ENCODE measurements at regions not wholly inside any gene's neighbourhood (a gene's known extent, or its start where the extent isn't known, plus 50 kb on each side); places are given as distances from the start of the nearest gene placed in this dataset.

- no peak for DNase-seq (ENCODE audit: low read depth in 2 of 2)
Observed at GRCh38 chr9:126556560-126557250, 57.0 kb upstream of the LMX1B start.

GRCh38 chr9:126558051-126558665 lies 55.6 kb upstream of the LMX1B start:
- peak; percentile 38 to 39 for DNase-seq (ENCODE audit: low read depth in 2 of 2)

DNA sequence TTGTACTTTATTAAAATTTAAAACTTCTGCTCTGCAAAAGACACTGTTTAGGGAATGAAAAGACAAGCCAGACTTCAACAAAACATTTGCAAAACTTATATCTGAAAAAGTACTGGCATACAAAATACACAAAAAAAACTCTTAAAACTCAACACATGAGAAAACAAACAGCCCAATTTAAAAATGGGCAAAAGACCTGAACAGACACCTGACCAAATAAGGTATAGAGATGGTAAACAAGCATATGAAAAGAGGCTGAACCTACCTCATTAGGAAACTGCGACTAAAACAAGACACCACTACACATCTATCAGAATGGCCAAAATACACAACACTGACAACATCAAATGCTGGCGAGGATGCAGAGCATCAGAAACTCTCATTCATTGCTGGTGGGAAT lies 54.4 kb upstream of the LMX1B start:
- no peak for DNase-seq (ENCODE audit: low read depth in 2 of 2)

GRCh38 chr9:126561582-126561981 lies 52.1 kb upstream of the LMX1B start:
- no peak for DNase-seq (ENCODE audit: low read depth in 2 of 2)

GRCh38 chr9:126563556-126563955 lies 50.2 kb upstream of the LMX1B start:
- DNase-seq (ENCODE audit: low read depth in 2 of 2): no peak
